HG02623 (cell line): ENCODE measurements at regions not wholly inside any gene's neighbourhood (a gene's known extent, or its start where the extent isn't known, plus 50 kb on each side); places are given as distances from the start of the nearest gene placed in this dataset.
"Not testable (repeated sequence)": the region's sequence is repeated elsewhere in the genome, so short reads cannot be mapped to it uniquely, and the experiment has no call there.

ENCODE experiments used
- ATAC-seq: cut with Tn5 transposase; IDR thresholded peaks from one replicate; pipeline ENCODE4 v1.9.1; 2021; ENCODE audit warnings: moderate library complexity; ENCODE audit not compliant: unreplicated experiment

DNA sequence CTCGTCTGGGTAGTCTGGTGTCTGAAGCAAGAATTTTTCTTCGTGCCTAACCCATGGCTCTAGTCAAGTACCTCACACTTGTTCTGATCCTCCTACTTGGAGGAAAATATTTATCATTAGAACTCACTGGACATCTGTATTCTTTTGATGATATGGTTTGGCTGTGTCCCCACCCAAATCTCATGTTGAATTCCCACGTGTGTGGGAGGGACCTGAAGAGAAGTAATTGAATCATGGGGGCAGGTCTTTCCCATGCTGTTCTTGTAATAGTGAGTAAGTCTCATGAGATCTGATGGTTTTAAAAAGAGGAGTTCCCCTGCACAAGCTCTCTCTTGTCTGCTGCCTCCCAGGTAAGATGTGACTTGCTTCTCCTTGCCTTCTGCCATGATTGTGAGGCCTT lies 137.7 kb upstream of the TSC22D2 start:
- ATAC-seq: not testable (repeated sequence)

DNA sequence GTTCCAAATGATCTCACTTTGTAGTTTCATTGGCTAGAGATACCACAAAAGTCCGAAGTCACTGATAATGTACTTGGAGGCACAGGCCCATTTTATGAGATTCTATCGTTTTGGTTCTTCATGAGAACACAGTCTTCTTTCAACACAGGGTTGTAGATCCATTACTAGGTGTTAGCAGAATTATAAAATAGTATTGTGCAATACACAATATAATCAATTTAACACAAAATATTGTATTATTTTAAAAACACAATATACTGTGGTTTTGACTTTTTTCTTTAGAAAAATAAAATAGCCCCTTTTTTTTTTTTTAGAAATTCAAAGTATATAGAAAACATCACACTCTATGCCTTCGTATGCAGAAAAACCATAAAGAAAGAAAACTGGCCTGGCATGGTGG lies 138.6 kb upstream of the TSC22D2 start:
- no peak for ATAC-seq

DNA sequence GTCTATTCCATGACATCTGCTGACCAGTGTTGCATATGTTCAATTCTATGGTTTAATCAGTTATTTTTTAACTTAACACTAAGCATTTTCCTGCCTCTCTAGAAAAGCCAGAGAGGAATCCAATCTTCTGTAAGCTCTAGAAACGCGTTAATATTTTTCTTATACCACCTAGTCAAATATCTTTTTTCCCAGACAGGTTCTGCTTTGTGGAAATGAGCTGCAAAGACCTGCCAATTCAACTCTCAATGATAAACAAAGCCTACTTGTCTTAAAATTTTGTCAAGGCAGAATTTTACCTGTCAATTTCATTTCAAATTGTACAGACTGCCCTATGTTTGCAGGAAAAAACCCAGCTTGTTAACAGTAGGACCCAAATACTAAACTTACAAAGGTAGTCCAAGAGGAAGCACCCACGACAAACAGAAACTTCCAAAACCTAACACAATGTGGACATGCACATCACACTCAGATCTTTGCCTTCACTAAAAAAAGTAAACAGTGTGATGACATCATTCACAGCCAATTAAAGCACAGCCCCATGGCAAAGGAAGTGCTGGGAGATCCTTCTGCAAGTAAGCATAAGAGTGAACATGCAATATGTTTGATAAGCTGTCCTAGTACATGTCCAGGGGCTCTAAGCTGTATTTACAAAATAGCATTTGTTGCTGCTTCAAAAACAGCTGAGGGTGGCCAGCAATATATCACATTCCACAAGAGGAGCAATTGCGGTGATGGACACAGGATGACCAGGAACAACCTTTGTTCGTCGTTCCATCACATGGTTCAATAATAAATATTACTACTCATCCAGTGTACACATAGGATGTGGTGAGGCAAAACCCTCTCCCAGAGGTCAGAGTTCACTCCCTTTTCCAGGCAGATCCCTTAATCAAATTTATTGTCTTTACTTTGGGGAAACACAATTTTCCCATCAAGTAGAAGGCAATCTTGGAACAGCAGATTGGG lies 139.4 kb upstream of the TSC22D2 start:
- no peak for ATAC-seq

DNA sequence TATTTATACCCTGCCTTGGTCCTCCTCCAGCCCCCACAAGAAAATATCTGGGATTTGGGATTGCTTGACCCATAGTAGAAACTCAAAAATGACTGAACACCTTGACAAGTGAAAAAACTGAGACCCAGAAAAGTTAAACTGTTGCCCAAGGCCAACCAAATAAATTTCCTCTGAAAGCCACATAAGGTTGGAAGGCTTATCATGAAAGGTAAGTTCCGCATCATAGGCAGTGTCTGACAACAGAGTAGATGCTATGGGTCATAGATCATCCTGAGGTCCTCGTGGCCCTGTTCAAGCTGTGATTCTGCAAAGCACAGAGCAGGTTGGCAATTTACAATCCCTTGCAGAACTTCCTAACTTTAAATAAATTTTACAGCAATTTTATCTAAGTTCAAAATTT lies 140.8 kb upstream of the TSC22D2 start:
- no peak for ATAC-seq

DNA sequence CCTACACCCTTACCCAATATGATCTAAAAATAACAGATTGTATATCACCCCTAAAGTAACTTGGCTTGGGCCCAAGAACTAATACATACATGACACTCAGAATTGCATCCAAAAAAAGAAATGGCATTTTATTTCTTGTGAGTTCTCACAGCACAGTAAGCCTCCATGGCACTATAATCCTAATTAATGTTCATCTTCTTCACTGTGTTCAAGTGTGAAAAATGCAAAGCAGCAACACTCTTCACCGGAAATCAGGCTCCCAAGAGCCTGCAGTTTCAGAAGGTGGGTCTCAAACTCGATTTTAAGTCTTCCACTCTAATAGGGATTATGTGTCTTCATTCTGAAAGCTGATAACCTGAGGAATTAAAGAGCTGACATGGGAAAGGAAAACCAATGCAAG lies 142.8 kb upstream of the TSC22D2 start:
- ATAC-seq: no peak

DNA sequence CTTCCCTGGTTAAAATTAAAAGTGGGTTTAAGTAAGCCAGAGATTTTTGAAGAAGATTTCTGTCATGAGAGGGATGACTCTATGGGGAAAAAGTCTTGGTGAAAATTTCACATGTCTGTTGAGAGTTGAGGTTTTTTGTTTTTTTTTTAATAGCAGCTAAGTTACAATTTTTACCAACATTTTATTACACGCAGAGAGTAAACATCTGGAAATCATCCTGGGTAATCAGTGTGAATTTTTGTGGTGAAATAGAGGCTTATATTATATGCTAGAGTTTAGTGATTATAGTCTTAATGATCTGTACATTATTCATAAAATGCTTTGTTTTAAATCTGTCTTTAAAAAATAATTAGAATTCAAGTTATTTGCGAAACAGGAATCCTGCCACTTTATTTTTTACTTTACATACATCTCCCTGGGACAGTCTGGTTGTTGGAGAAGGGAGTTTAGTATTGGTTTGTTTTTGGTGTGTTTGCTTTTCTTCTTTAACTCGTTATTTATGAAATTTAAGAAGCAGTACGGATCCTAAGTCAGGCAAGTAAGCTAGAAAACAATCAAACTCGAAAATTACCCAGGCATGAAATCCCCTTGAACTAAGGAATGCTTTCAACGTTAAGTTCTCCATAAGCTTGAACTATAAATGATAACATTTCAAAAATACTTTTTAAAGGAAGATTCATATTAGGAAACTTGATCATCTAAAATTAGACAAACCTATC lies 143.4 kb upstream of the TSC22D2 start:
- ATAC-seq: no peak

DNA sequence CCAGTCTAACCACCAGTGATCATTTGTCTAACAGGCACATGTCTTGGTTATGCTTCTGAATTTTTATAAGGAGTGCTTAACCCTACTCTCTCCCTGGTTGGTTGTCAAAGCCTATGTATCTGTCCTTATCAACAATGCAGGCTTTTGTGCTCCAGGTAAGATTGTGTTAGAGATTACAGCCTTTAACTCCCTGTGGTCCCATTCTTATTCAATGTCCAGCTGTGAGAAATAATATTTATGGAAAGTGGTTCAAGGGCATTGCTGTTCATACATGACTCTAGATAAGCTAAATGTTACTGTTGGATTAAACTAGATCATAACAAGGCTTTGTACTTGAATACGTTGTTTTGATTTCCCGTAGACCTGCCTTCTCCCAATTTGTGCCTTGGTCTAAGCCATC lies 146.1 kb upstream of the TSC22D2 start:
- ATAC-seq: no peak

DNA sequence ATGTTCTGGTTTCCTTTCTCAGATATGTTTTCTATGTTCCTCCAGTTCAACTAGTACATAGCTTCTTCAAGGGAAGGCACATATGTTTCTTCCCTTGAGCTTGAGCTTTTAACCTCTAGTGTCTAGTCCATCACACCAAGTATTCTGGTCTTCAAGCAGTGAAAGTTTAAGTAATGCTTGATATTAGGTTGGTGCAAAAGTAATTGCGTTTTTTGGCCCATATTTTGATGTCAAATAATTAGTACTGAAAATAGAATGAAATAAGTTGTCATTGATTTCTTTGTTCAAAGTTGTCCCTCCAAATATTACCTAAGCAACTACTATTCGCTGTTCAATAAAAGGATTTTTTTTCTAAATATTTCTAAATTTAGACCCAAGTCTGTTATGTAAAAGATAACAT lies 146.7 kb upstream of the TSC22D2 start:
- ATAC-seq: no peak

DNA sequence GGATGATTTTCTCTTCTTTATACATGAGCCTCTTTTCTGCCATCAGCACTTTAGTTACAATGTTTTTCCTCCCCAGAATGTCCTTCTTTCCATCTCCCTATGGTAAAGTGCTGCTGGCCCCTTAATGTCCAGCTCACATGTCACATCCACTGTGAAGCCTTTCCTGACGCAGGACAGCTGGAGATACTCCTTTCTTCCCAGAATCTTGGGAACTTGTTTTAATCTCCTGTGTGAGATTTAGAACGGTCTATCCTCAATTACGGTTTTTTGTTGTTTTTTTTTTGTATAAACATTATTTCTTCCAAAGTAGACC lies 147.7 kb upstream of the TSC22D2 start:
- ATAC-seq: no peak

DNA sequence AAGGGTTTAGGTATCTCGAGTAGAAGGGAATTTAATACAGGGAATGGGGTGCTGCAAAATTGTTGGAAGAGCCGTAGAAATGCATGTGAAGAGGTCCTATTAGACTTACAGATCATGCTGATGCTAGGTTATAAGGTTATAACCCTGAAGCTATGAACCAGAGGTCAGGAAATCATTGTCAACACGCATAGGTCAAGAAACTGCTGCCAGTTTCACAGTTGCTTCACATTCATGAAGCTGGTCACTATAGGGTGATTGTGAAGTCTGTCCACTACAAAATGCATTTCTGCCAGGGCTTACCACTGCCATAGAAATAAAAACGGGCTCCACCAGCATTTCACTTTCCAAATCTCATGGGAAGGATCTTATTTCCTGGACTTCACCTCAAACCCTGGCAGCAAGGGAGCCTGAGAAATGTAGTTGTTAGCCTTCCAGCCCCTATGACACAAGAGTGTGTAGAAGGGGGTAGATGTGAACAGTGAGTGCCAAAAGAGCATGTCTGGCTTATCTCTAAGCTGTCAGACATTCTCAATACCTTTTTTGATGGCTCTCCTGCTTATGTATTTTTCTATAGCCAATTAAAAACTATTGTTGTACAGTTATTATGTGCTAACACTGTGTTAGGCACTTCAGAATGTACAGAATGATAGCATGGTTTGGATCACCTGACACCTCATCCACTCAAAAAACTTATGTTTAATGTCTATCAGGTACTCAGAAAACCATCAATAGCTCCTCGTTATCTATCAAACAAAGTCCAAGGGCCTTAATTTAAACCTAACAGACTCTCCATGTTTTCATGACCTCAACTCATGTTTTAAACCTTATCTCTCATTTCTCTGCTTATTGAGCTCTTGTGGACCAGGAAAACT lies 148.3 kb upstream of the TSC22D2 start:
- no peak for ATAC-seq

DNA sequence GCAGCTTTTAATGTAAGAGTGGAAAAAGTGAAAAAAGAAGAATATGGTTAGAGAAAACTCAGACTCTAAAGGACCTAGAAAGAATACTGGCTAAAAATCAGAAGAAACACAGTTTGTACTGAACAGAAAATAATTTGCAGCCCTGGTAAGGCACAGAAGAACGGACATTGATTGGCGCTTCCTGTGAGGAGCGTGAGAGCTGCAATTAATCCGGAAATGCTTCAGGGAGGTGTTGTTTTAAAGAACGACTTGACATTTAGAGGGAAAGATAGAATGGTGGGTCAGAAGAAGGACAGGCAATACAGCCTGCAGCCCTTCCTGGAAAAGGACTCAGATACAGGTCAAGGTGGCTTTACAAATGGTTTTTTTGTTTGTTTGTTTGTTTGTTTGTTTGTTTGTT lies 151.3 kb upstream of the TSC22D2 start:
- no peak for ATAC-seq

DNA sequence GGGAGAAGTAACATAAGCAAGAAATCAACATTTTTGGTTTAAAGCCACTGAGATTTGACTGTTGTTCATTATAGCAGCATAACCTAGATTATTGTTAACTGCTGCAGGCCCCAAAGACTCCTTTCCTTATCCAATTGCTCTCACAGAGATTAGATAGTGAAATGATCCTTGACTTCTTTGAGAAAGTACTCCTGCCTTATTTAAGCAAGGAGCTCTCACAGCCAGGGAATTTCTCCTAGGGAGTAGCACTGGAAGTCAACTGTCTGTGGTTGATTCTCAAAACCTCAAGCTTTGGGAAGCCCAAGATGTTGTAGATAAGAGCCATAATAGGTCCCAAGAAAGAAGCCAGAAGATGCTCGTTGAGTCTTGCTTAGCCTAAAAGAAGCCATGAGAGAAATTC lies 151.8 kb upstream of the TSC22D2 start:
- no peak for ATAC-seq

DNA sequence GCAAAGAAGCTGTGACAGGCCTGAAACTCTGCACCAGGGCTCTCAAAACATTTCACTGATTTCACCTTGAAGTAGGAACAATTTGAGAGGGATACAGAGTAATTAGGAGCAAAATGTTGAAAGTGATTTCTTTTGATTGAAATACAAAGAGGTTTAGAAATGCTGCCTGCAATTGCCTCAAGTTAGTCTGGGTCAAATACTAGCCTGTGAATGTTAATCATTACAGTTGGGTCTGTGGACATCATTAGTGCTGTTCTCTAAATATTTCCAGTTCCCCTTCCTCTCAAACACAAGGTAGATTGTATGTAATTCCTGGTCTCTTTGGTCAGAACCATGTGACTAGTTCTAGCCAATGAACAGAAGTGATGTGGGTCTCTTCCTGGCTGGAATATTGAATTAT lies 152.3 kb upstream of the TSC22D2 start:
- no peak for ATAC-seq

DNA sequence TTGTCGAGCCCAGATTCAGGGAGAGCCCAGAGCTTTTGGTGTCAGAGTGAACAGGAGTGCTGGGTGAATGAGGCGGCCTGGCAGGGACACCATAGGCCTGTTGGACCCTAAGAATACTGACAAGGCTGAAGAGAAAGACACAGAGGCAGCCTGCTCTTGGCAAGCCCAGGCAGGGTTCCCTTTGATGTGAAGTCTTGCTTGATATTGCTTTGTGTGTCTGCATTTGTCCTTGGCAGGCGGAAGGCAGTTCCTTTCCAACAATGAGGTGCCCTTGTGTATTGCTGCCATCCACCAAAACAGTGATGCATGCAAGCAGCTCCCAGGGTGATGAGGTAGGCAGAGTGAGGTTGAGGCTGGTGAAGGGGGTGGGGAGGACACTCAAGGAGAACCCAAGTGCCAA lies 152.7 kb upstream of the TSC22D2 start:
- no peak for ATAC-seq

DNA sequence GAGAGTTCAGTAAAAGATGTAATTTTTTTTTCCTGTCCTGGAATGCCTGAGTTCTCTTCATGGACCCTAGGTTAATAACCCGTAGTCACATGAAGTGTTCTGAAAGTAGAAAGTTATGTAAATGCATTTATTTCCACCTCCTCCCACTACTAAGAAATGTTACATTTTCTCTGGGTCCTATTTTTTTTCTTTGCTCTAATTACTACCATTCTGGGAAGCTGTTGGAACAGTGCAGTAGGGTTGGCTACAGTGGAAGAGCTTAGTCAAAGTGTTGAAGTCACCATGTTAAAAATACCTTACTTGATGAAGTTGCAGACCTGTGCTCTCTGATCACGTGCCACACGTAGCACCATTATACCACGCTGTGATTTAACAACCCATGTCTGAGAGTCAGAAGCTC lies 153.8 kb upstream of the TSC22D2 start:
- no peak for ATAC-seq

DNA sequence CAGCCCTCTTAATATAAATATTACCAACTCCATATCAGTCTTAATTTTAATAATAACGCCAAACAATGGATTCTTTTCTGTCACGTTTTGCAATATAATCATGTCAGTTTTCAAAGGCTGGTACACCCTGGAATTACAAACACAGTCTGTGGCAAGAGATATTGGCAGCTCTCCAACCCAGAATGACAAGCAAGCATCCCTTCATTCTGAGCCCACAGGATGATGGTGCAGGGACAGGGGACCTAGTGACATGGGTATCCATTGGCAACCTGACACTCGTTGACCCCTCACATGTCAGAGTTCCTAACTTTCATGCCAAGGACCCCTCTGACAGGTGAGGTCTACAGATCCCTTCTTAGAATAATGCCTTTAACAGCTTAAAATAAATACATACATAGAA lies 154.5 kb upstream of the TSC22D2 start:
- ATAC-seq: no peak

DNA sequence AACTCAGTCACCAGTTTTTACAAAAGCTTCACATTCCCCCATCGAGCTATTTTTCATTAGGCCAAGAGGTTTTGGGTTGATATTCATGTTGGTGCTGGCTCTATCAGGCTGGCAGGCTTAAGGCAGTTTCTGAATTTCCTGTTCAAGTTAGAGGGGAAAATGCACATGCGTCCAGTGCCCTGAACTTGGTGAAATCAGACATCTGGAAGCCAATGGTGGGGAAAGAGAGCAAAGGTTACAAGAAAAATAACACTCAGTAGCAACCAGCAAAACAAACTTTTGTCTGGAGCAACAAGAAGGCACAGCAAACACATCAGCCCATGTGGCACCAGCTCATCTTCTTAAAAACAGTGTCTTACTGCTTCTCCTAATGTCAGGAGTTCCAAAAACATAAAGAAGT lies 155.6 kb upstream of the TSC22D2 start:
- no peak for ATAC-seq

DNA sequence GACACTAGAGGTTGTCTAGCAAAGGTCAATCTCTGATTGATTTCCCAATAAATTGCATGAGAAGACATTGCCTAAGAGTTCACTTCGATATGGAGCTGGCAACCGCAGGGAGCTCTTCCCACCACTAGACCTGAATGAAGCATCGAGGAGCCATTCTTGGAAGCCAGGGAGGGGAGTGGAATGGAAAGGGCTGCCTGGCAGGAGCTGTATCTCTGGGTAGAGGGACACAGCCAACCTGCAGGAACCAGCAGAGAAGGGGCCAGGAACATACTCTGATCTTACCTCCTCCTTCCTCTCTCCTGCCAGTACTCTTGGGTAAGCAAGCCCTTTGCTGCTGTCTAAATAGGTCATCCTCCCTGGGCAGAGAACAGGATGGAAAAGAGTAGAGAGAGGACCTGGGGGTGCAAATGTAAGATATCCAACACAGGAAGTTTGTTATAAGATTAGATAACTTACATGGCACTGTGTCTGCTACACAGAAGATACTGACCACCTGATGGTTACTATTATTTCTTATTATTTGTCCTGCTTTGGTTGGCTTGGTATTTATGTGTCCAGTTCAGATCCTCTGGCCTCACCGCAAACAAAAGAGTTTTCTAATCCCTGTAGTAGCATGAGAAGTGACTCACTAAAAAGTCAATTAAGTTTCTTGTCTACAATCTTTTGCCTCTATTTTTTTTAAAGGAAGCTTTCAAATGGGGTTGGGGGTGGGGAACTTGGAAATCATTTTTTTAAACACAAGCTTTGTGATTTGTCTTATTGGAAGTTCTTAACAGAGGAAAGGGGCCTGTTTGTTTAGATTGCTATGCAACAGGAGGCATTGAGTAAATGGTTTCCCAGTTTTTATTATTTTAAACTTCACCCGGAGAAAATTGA lies 156.7 kb upstream of the TSC22D2 start:
- ATAC-seq: no peak

DNA sequence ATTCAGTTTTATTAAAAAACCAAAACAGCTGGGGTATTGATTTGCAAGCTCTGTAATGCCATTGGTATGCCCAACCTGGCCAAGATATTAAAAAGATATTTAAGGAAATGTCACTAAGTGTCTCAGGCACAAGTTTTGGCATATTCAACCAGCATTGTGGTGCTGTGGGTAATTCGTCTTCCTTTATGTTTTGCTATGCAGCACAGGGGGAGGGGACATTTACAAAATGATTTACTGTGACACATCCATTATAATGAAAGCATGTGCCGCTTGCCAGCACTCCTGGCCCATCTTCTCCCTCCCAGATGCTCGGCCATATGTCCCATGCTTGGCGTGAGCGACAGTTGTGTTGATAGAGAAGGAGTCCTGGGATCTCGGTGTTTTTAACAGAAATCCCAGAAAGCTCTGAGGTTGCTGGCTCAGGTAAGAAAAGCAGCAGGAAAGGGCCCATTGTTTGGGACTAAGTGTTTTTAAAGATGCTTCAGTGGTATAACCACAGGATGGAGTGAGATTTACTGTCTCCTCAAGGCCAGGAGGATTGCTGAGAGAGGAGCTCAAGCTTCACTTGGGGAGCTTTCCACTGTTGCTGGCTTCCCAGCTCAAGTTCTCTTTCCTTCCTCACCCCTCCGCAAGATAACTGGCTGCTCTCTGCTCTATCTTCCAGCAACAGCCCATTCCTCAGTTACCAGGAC lies 158.2 kb upstream of the TSC22D2 start:
- ATAC-seq: no peak
